ENCODE measurements at regions not wholly inside any gene's neighbourhood (a gene's known extent, or its start where the extent isn't known, plus 50 kb on each side); places are given as distances from the start of the nearest gene placed in this dataset.
"Not testable (repeated sequence)": the region's sequence is repeated elsewhere in the genome, so short reads cannot be mapped to it uniquely, and the experiment has no call there.

- not testable (repeated sequence) for TF ChIP-seq CTCF, POLR2A (IDR thresholded peaks at IDR 0.05)
Observed at GRCh38 chr15:22736200-22736599, 50.2 kb upstream of the NIPA1 start.

All from heart left ventricle (tissue), 13 donors.